GM23248 (cell line): ENCODE measurements at regions not wholly inside any gene's neighbourhood (a gene's known extent, or its start where the extent isn't known, plus 50 kb on each side); places are given as distances from the start of the nearest gene placed in this dataset.

Source experiments
- DNase-seq: peaks from one replicate; pipeline ENCODE4 v3.0.0-alpha.2; 2015
- H2AFZ ChIP-seq: fragments of 200-600 bp; sonication (generic); 2 replicates; pipeline ENCODE4 v1.6.1; 2016; ENCODE audit warnings: antibody characterized with exemption
- H3F3A ChIP-seq: fragments of 200-600 bp; sonication (generic); 2 replicates; pipeline ENCODE4 v1.6.1; 2016; ENCODE audit warnings: mild to moderate bottlenecking, antibody characterized with exemption, mixed run types; ENCODE audit not compliant: insufficient read depth
- H3K27ac ChIP-seq: fragments of 200-600 bp; sonication (generic); 2 replicates; pipeline ENCODE4 v1.5.1; 2016; ENCODE audit warnings: mild to moderate bottlenecking
- H3K27me3 ChIP-seq: fragments of 200-600 bp; sonication (generic); replicated peaks from 2 replicates; pipeline ENCODE4 v1.6.1; 2016; ENCODE audit warnings: mild to moderate bottlenecking; ENCODE audit not compliant: insufficient read depth
- H3K36me3 ChIP-seq: fragments of 200-600 bp; sonication (generic); 2 replicates; pipeline ENCODE4 v1.6.1; 2016; ENCODE audit warnings: low read depth, mild to moderate bottlenecking
- H3K4me1 ChIP-seq: fragments of 200-600 bp; sonication (generic); 2 replicates; pipeline ENCODE4 v1.6.1; 2016; ENCODE audit warnings: mild to moderate bottlenecking; ENCODE audit not compliant: insufficient read depth
- H3K4me2 ChIP-seq: fragments of 200-600 bp; sonication (generic); one replicate; pipeline ENCODE4 v1.6.1; 2016; ENCODE audit warnings: mild to moderate bottlenecking; ENCODE audit not compliant: unreplicated experiment
- H3K4me3 ChIP-seq: fragments of 200-600 bp; sonication (generic); 2 replicates; pipeline ENCODE4 v1.5.1; 2016; ENCODE audit warnings: mild to moderate bottlenecking
- H3K79me2 ChIP-seq: fragments of 200-600 bp; sonication (generic); 2 replicates; pipeline ENCODE4 v1.6.1; 2016; ENCODE audit warnings: mild to moderate bottlenecking; ENCODE audit not compliant: insufficient read depth
- H3K9ac ChIP-seq: fragments of 200-600 bp; sonication (generic); 2 replicates; pipeline ENCODE4 v1.6.1; 2016; ENCODE audit warnings: mild to moderate bottlenecking
- H3K9me2 ChIP-seq: fragments of 200-600 bp; sonication (generic); 2 replicates; pipeline ENCODE4 v1.6.1; 2016; ENCODE audit warnings: mixed run types, mild to moderate bottlenecking, moderate library complexity; ENCODE audit not compliant: insufficient read depth
- H3K9me3 ChIP-seq: fragments of 200-600 bp; sonication (generic); one replicate; pipeline ENCODE4 v1.6.1; 2017; ENCODE audit warnings: low read depth
- H4K20me1 ChIP-seq: fragments of 200-600 bp; sonication (generic); 2 replicates; pipeline ENCODE4 v1.6.0; 2016; ENCODE audit not compliant: insufficient read depth
- EZH2 ChIP-seq: fragments of 200-600 bp; sonication (generic); IDR thresholded peaks from 2 replicates; pipeline ENCODE4 v1.6.1; 2018; ENCODE audit warnings: antibody characterized with exemption, mild to moderate bottlenecking; ENCODE audit not compliant: insufficient read depth, poor library complexity, severe bottlenecking
- EZH2phosphoT487 ChIP-seq: fragments of 200-600 bp; sonication (generic); IDR thresholded peaks from 2 replicates; pipeline ENCODE4 v1.6.1; 2018; ENCODE audit warnings: antibody characterized with exemption, moderate library complexity, mild to moderate bottlenecking, low read depth; ENCODE audit not compliant: insufficient read depth
- WGBS, 2 experiments: methylation state at CpG; one replicate each; pipeline ENCODE4 v1.1.6; 2015 to 2017; ENCODE audit warnings: low lambda C conversion rate in 2 of 2, low coverage in 1 of 2; ENCODE audit errors: missing lambda C conversion rate in 2 of 2; 5-methylcytosine and 5-hydroxymethylcytosine counted together
- in situ Hi-C: fragments of 300-500 bp; cut with MboI; formaldehyde crosslinking; loops from 2 replicates; pipeline ENCODE4 v1.15.0; 2020

DNA sequence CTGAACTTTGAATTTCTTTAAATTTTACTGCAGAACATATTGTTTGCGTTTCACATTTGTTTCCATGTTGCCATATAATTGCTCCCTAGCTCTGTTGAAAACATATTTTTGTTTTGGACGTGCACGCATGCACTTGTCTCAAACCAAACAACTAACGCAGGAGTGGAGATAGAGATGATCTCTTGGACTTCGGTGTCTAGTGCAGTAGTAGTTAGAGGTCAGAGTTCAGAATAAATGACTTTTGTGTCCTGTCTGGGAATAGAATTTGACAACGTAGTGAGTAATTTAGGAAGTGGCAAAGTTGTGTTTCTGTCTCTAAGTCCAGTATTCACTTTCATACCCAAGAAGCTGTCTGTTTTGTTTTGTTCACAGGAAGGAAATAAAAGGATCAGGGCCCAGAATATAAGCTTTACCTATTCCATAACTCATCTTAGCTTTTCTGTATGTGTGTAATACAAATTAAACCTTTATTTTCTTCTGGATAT is 173.8 kb downstream of the AEBP2 start:
- Histone ChIP-seq H3K4me3 (no peak overlapping the region), H3K79me2 (no peaks in the 10 kb centered on the region), H2AFZ (no peak overlapping the region), H3K9ac (no peak overlapping the region), H3K4me2 (no peak overlapping the region), H3F3A (no peaks in the 10 kb centered on the region), H3K27me3 (no peaks in the 10 kb centered on the region), H3K36me3 (no peaks in the 10 kb centered on the region), H4K20me1 (no peaks in the 10 kb centered on the region), H3K9me2 (no peaks in the 10 kb centered on the region), H3K9me3 (peaks cover 3% of the 10 kb centered on the region), H3K4me1 (no peaks in the 10 kb centered on the region), H3K27ac (no peak overlapping the region)
- in situ Hi-C loops: no loop called here
- TF ChIP-seq EZH2phosphoT487 (no peak), EZH2 (no peak)
- WGBS, 2 experiments: 66 to 68% methylated on average over 6 of the region's 6 CpGs
- DNase-seq: no peak

DNA sequence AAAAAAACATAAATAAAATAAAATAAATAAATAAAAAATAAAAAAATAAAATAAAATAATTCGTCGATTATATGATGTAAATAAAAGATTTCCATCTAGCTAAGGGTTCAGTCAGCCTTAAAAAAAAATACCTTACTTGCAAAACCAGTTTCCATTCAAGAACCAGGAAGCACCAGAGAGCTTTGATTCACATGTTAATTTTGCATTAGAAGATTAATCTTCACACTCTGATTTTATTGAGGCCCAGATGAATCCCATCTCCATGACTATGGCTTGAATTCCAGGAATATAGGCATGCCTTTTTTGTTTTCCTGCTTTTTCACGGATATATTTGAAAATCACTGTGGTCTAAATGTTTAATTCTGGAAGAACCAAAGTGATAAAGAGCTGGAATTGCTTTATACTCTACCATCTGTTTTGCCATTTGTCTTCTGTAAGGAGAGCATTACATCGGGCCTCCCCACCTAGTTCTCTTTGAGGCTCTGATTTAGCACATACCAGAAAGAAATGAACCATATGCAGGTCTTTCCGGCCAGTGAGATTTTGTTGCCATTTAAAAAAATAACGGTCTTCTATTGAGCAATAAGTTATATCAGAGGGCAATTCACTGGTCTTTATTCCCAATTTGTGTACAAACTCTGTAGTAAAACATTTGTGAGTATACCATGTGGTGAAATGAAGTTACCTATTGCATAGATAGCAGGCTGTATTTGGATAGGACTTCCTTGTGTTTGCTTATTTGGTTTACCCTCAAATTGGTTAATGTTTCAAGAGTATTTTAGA is 175.5 kb downstream of the AEBP2 start:
- Histone ChIP-seq H3K79me2 (no peaks in the 10 kb centered on the region), H4K20me1 (no peaks in the 10 kb centered on the region), H3F3A (no peaks in the 10 kb centered on the region), H3K27ac (no peak overlapping the region), H2AFZ (no peak overlapping the region), H3K36me3 (no peaks in the 10 kb centered on the region), H3K9me3 (peaks cover 3% of the 10 kb centered on the region), H3K9ac (no peak overlapping the region), H3K27me3 (no peaks in the 10 kb centered on the region), H3K4me2 (no peak overlapping the region), H3K9me2 (no peaks in the 10 kb centered on the region), H3K4me3 (no peak overlapping the region), H3K4me1 (no peaks in the 10 kb centered on the region)
- DNase-seq: no peak
- TF ChIP-seq EZH2phosphoT487 (no peak), EZH2 (no peak)
- WGBS, 2 experiments: 46 to 47% methylated on average over 6 of the region's 6 CpGs
- in situ Hi-C loops: no loop called here

DNA sequence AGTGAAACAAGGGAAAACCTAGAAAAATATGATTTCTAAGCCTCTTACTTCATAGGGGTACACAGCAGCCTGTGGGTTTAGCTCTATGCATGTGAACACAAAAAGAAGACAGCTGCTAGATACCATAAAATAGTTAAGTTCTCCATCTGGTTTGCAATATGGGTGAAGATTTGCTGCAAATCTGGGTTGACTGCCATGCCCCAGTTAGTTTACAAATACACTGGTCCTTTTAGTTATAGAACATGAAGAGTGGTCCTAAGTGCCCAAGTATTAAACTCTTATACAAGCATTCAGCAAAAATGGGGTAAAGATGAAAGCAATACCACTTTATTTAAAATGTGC is 176.1 kb downstream of the AEBP2 start:
- in situ Hi-C loops: no loop called here
- Histone ChIP-seq H3K36me3 (no peaks in the 10 kb centered on the region), H3K27me3 (no peaks in the 10 kb centered on the region), H3K9me3 (peaks cover 3% of the 10 kb centered on the region), H3K4me3 (no peak overlapping the region), H3K9me2 (no peaks in the 10 kb centered on the region), H4K20me1 (no peaks in the 10 kb centered on the region), H3K9ac (no peak overlapping the region), H3K79me2 (no peaks in the 10 kb centered on the region), H3K4me2 (no peak overlapping the region), H3K27ac (no peak overlapping the region), H3F3A (no peaks in the 10 kb centered on the region), H3K4me1 (no peaks in the 10 kb centered on the region), H2AFZ (no peak overlapping the region)
- no peak for DNase-seq
- TF ChIP-seq EZH2: no peak
- no peak for TF ChIP-seq EZH2phosphoT487

GRCh38 chr12:19616781-19617180 is 177.5 kb downstream of the AEBP2 start:
- Histone ChIP-seq H4K20me1 (no peaks in the 10 kb centered on the region), H3K4me1 (no peaks in the 10 kb centered on the region), H3K27ac (no peak overlapping the region), H3K9me2 (no peaks in the 10 kb centered on the region), H3K27me3 (no peaks in the 10 kb centered on the region), H3K4me2 (no peak overlapping the region), H3K9ac (no peak overlapping the region), H3K4me3 (no peak overlapping the region), H3K9me3 (no peaks in the 10 kb centered on the region), H3K36me3 (no peaks in the 10 kb centered on the region), H3F3A (no peaks in the 10 kb centered on the region), H2AFZ (no peak overlapping the region), H3K79me2 (no peaks in the 10 kb centered on the region)
- 91 to 92% methylated on average over 15 of the region's 15 CpGs for WGBS, 2 experiments
- in situ Hi-C loops: no loop called here
- TF ChIP-seq EZH2phosphoT487 (no peak), EZH2 (no peak)
- no peak for DNase-seq
